HEK293 (cell line): ENCODE measurements at regions not wholly inside any gene's neighbourhood (a gene's known extent, or its start where the extent isn't known, plus 50 kb on each side); places are given as distances from the start of the nearest gene placed in this dataset.

Experiments
- CTCF ChIA-PET: fragments of 350-600 bp; formaldehyde crosslinking; extraction: SDS; loops from one replicate; lab custom pipeline; 2021; ENCODE audit warnings: antibody characterized with exemption; lab: Yijun Ruan, JAX
- POLR2A ChIA-PET: fragments of 300-600 bp; formaldehyde crosslinking; extraction: SDS; loops from one replicate; lab custom pipeline; 2020; ENCODE audit warnings: antibody characterized with exemption, inconsistent platforms; lab: Yijun Ruan, JAX
- H3K27ac ChIP-seq: fragments of 200-500 bp; sonication (Bioruptor generic); 2 replicates; pipeline ENCODE4 v1.5.1; 2014; ENCODE audit warnings: low read depth, low read length, control low read depth, inconsistent platforms; ENCODE audit errors: extremely low read depth
- H3K36me3 ChIP-seq, 2 experiments: fragments of 200-500 bp in 1 of 2; sonication (Bioruptor generic) in 1 of 2; 1 replicate in 1 of 2; 2 replicates in 1 of 2; pipeline ENCODE4 v1.5.1; 2014 to 2017; ENCODE audit warnings: inconsistent platforms in 2 of 2, low read length in 2 of 2; ENCODE audit not compliant: control insufficient read depth in 2 of 2, insufficient read depth in 1 of 2
- H3K4me1 ChIP-seq: fragments of 200-500 bp; sonication (Bioruptor generic); 2 replicates; pipeline ENCODE4 v1.5.1; 2014; ENCODE audit warnings: mild to moderate bottlenecking, low read length, inconsistent platforms; ENCODE audit not compliant: control insufficient read depth, insufficient read depth
- H3K4me3 ChIP-seq: 2 replicates; pipeline ENCODE4 v1.5.1; 2011; ENCODE audit warnings: low read depth, mild to moderate bottlenecking, control low read depth, low read length, moderate library complexity
- H3K9me3 ChIP-seq: fragments of 200-500 bp; sonication (Bioruptor generic); 2 replicates; pipeline ENCODE4 v1.5.1; 2014; ENCODE audit warnings: low read depth, low read length, inconsistent platforms; ENCODE audit not compliant: control insufficient read depth, insufficient read depth
- SALL2 ChIP-seq: fragments of 450-650 bp; formaldehyde crosslinking; IDR thresholded peaks from 2 replicates; pipeline ENCODE4 v1.5.0; 2017; ENCODE audit warnings: missing biosample characterization, mild to moderate bottlenecking, missing genetic modification characterization, borderline replicate concordance
- TCF7L2 ChIP-seq: IDR thresholded peaks from 2 replicates; pipeline ENCODE4 v1.6.1; 2011; ENCODE audit warnings: low read depth, mild to moderate bottlenecking, inconsistent platforms, low read length, moderate library complexity, borderline replicate concordance
- TRIM28 ChIP-seq: IDR thresholded peaks from 2 replicates; pipeline ENCODE4 v1.6.1; 2011; ENCODE audit warnings: low read length, control low read depth, borderline replicate concordance
- ZBTB48 ChIP-seq: fragments of 450-650 bp; formaldehyde crosslinking; IDR thresholded peaks from 2 replicates; pipeline ENCODE4 v1.5.1; 2016; ENCODE audit warnings: missing biosample characterization, missing genetic modification characterization
- ZIC2 ChIP-seq: fragments of 450-650 bp; formaldehyde crosslinking; IDR thresholded peaks from 2 replicates; pipeline ENCODE4 v1.5.1; 2016; ENCODE audit warnings: missing biosample characterization, missing genetic modification characterization
- ZNF138 ChIP-seq: fragments of 450-650 bp; formaldehyde crosslinking; IDR thresholded peaks from 2 replicates; pipeline ENCODE4 v1.5.1; 2016; ENCODE audit warnings: missing biosample characterization, missing genetic modification characterization, borderline replicate concordance
- ZNF174 ChIP-seq: fragments of 450-650 bp; formaldehyde crosslinking; IDR thresholded peaks from 2 replicates; pipeline ENCODE4 v1.5.0; 2017; ENCODE audit warnings: missing biosample characterization, mild to moderate bottlenecking, missing genetic modification characterization
- ZNF266 ChIP-seq: fragments of 450-650 bp; formaldehyde crosslinking; IDR thresholded peaks from 2 replicates; pipeline ENCODE4 v1.5.1; 2016; ENCODE audit warnings: missing biosample characterization, missing genetic modification characterization, low read depth
- ZNF350 ChIP-seq: fragments of 450-650 bp; formaldehyde crosslinking; IDR thresholded peaks from 2 replicates; pipeline ENCODE4 v1.5.0; 2017; ENCODE audit warnings: missing biosample characterization, mild to moderate bottlenecking, missing genetic modification characterization
- ZNF366 ChIP-seq: fragments of 450-650 bp; formaldehyde crosslinking; conservative IDR thresholded peaks from 2 replicates; pipeline ENCODE4 v1.5.1; 2016; ENCODE audit warnings: missing biosample characterization, missing genetic modification characterization
- ZNF530 ChIP-seq: fragments of 450-650 bp; formaldehyde crosslinking; IDR thresholded peaks from 2 replicates; pipeline ENCODE4 v1.5.1; 2016; ENCODE audit warnings: low read depth, missing biosample characterization, missing genetic modification characterization
- ZNF555 ChIP-seq: fragments of 450-650 bp; formaldehyde crosslinking; conservative IDR thresholded peaks from 2 replicates; pipeline ENCODE4 v1.5.1; 2017; ENCODE audit warnings: missing biosample characterization, mild to moderate bottlenecking, missing genetic modification characterization, inconsistent platforms
- ZNF610 ChIP-seq: fragments of 450-650 bp; formaldehyde crosslinking; IDR thresholded peaks from 2 replicates; pipeline ENCODE4 v1.5.1; 2016; ENCODE audit warnings: missing biosample characterization, missing genetic modification characterization, borderline replicate concordance
- ZNF677 ChIP-seq: fragments of 450-650 bp; IDR thresholded peaks from 2 replicates; pipeline ENCODE4 v1.5.0; 2018; ENCODE audit warnings: missing biosample characterization, mild to moderate bottlenecking, missing genetic modification characterization, moderate library complexity
- ZNF785 ChIP-seq: fragments of 450-650 bp; formaldehyde crosslinking; IDR thresholded peaks from 2 replicates; pipeline ENCODE4 v1.5.1; 2016; ENCODE audit warnings: missing biosample characterization, missing genetic modification characterization
- ZSCAN23 ChIP-seq: fragments of 450-650 bp; formaldehyde crosslinking; IDR thresholded peaks from 2 replicates; pipeline ENCODE4 v1.5.1; 2016; ENCODE audit warnings: missing biosample characterization, missing genetic modification characterization
- TF ChIP-seq, protein P1 (sequence below): fragments of 450-650 bp; formaldehyde crosslinking; IDR thresholded peaks from 2 replicates; pipeline ENCODE4 v1.5.1; 2016; ENCODE audit warnings: missing biosample characterization, missing genetic modification characterization
- TF ChIP-seq, protein P2 (sequence below): fragments of 450-650 bp; formaldehyde crosslinking; IDR thresholded peaks from 2 replicates; pipeline ENCODE4 v1.5.1; 2017; ENCODE audit warnings: missing biosample characterization, missing genetic modification characterization
- TF ChIP-seq, protein P3 (sequence below): fragments of 450-650 bp; formaldehyde crosslinking; IDR thresholded peaks from 2 replicates; pipeline ENCODE4; 2016; ENCODE audit warnings: missing biosample characterization, missing genetic modification characterization
- TF ChIP-seq, protein P4 (sequence below): fragments of 450-650 bp; formaldehyde crosslinking; IDR thresholded peaks from 2 replicates; pipeline ENCODE4 v1.5.1; 2016; ENCODE audit warnings: missing biosample characterization, missing genetic modification characterization

DNA sequence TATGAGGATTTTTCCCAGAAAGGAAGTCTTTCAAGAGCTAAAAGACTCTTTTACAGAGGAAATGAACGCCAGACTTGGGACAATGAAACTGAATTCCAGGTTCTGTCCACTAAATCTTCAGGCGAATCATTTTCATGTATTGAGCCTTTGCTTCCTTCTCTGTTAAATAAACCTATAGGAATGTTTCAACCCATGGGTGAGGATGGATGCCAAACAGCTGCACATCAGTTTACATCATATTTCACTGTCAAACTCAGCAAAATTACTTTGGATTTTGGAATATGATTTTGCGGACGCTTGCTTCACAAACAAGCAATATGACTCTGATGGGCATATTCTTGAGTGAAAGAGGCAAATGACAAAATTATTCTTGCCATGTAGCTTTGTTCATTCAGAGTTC is 256.1 kb upstream of the ZNF521 start:
- Histone ChIP-seq H3K4me3 (no peak overlapping the region), H3K27ac (no peak overlapping the region), H3K36me3 (no peaks in the 10 kb centered on the region), H3K4me1 (no peaks in the 10 kb centered on the region), H3K9me3 (no peaks in the 10 kb centered on the region)
- CTCF ChIA-PET: no interaction called here
- POLR2A ChIA-PET: no interaction called here
- TF ChIP-seq ZNF785 (no peak), ZBTB48 (no peak), TCF7L2 (no peak)
- TF ChIP-seq, protein P1, sequence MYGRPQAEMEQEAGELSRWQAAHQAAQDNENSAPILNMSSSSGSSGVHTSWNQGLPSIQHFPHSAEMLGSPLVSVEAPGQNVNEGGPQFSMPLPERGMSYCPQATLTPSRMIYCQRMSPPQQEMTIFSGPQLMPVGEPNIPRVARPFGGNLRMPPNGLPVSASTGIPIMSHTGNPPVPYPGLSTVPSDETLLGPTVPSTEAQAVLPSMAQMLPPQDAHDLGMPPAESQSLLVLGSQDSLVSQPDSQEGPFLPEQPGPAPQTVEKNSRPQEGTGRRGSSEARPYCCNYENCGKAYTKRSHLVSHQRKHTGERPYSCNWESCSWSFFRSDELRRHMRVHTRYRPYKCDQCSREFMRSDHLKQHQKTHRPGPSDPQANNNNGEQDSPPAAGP (tag by site-specific recombination): no peak
- TF ChIP-seq, protein P2, sequence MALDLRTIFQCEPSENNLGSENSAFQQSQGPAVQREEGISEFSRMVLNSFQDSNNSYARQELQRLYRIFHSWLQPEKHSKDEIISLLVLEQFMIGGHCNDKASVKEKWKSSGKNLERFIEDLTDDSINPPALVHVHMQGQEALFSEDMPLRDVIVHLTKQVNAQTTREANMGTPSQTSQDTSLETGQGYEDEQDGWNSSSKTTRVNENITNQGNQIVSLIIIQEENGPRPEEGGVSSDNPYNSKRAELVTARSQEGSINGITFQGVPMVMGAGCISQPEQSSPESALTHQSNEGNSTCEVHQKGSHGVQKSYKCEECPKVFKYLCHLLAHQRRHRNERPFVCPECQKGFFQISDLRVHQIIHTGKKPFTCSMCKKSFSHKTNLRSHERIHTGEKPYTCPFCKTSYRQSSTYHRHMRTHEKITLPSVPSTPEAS (tag by site-specific recombination): no peak

DNA sequence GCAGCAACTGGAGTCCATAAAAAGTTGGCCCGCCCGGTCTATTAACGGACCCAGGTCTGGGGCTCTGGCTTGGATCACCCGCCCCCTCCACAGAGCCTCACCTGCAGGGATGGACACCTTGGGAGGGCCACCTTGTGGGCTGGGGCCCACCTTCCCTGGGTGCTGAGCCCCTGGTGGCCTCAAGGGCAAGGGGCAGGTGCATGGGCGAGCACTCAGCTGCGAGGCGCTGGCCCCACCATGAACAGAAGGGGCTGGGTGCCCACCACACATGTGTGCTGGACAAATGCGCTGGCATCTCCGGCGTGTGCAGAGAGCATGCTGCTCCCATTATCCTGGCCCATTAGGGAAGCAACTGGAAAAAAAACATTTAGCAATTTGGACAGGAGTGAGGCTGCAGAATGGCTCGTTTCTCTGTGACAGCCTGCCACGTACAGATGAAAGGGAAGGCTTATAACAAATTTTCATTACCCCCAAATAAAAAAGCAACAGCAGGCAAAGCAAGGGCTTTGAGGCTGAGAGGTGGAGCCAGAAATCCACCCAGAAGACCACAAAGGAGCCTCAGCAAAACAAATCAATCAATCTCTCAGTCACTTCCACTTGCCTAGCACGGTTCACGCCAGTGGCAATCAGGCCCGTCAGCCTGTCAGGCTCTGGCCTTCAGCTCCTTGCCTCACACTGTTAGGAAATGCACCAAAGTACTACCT is 253.1 kb upstream of the ZNF521 start:
- no peaks in the 10 kb centered on the region for H3K36me3 ChIP-seq
- no peaks in the 10 kb centered on the region for H3K4me1 ChIP-seq
- H3K4me3 ChIP-seq: no peak overlapping the region
- H3K9me3 ChIP-seq: no peaks in the 10 kb centered on the region
- ChIA-PET POLR2A (no interaction called here), CTCF (no interaction called here)
- no peak overlapping the region for H3K27ac ChIP-seq
- TF ChIP-seq ZIC2 (tag by site-specific recombination) (no peak), ZNF555 (tag by site-specific recombination) (no peak), SALL2 (tag by site-specific recombination) (no peak), ZNF366 (tag by site-specific recombination) (no peak), ZNF174 (tag by site-specific recombination) (no peak), ZNF266 (tag by site-specific recombination) (no peak), ZNF677 (tag by site-specific recombination) (no peak), ZNF530 (tag by site-specific recombination) (no peak), ZSCAN23 (tag by site-specific recombination) (no peak), ZNF350 (tag by site-specific recombination) (no peak), TRIM28 (no peak), ZNF610 (no peak), ZNF138 (tag by site-specific recombination) (no peak)
- TF ChIP-seq, protein P3, sequence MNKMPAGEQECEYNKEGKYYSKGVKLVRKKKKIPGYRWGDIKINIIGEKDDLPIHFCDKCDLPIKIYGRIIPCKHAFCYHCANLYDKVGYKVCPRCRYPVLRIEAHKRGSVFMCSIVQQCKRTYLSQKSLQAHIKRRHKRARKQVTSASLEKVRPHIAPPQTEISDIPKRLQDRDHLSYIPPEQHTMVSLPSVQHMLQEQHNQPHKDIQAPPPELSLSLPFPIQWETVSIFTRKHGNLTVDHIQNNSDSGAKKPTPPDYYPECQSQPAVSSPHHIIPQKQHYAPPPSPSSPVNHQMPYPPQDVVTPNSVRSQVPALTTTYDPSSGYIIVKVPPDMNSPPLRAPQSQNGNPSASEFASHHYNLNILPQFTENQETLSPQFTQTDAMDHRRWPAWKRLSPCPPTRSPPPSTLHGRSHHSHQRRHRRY (tag by site-specific recombination): no peak
- TF ChIP-seq, protein P4, sequence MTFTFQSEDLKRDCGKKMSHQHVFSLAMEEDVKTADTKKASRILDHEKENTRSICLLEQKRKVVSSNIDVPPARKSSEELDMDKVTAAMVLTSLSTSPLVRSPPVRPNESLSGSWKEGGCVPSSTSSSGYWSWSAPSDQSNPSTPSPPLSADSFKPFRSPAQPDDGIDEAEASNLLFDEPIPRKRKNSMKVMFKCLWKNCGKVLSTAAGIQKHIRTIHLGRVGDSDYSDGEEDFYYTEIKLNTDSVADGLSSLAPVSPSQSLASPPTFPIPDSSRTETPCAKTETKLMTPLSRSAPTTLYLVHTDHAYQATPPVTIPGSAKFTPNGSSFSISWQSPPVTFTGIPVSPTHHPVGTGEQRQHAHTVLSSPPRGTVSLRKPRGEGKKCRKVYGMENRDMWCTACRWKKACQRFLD (tag by site-specific recombination): no peak
